HTR-8/SVneo (cell line): ENCODE measurements at regions not wholly inside any gene's neighbourhood (a gene's known extent, or its start where the extent isn't known, plus 50 kb on each side); places are given as distances from the start of the nearest gene placed in this dataset.
"Not testable (repeated sequence)": the region's sequence is repeated elsewhere in the genome, so short reads cannot be mapped to it uniquely, and the experiment has no call there.

Source experiments
- DNase-seq: peaks from one replicate; pipeline ENCODE4 v3.0.0; 2011; ENCODE audit warnings: low spot score, mixed read lengths; ENCODE audit not compliant: insufficient read length
- FAIRE-seq: peaks from 2 replicates; lab custom pipeline; 2011; peaks lifted over from hg19 to GRCh38; lab: Jason Lieb, UNC

- no peak for DNase-seq
- FAIRE-seq, result no peak
These were observed 62.6 kb downstream of the PLXNA1 start for GRCh38 chr3:127045435-127046045.

GRCh38 chr3:127046690-127047089 is 63.8 kb downstream of the PLXNA1 start:
- DNase-seq, FAIRE-seq: not testable (repeated sequence)

GRCh38 chr3:127049393-127049792 is 66.5 kb downstream of the PLXNA1 start:
- FAIRE-seq, result no peak
- DNase-seq, result no peak

GRCh38 chr3:127050733-127051132 is 67.8 kb downstream of the PLXNA1 start:
- DNase-seq (no peak), FAIRE-seq (no peak)

- DNase-seq, result no peak
- FAIRE-seq, result no peak
These were observed 69.2 kb downstream of the PLXNA1 start for GRCh38 chr3:127052121-127052561.

GRCh38 chr3:127053026-127053425 is 70.1 kb downstream of the PLXNA1 start:
- FAIRE-seq, result no peak

GRCh38 chr3:127053450-127053849 is 70.5 kb downstream of the PLXNA1 start:
- DNase-seq, result no peak

More at GRCh38 chr3:127053026-127053425, 70.1 kb downstream of the PLXNA1 start:
- no peak for DNase-seq

GRCh38 chr3:127053979-127054378 is 71.1 kb downstream of the PLXNA1 start:
- FAIRE-seq, result no peak
- no peak for DNase-seq

More at GRCh38 chr3:127053450-127053849, 70.5 kb downstream of the PLXNA1 start:
- no peak for FAIRE-seq

GRCh38 chr3:127056281-127056680 is 73.4 kb downstream of the PLXNA1 start:
- no peak for FAIRE-seq
- no peak for DNase-seq

GRCh38 chr3:127056976-127057375 is 74.1 kb downstream of the PLXNA1 start:
- FAIRE-seq (no peak), DNase-seq (no peak)

GRCh38 chr3:127059072-127059471 is 76.2 kb downstream of the PLXNA1 start:
- FAIRE-seq (no peak), DNase-seq (no peak)

GRCh38 chr3:127061641-127062040 is 78.7 kb downstream of the PLXNA1 start:
- FAIRE-seq, result no peak
- no peak for DNase-seq

- FAIRE-seq, result no peak
- DNase-seq, result no peak
These were observed 80.0 kb downstream of the PLXNA1 start for GRCh38 chr3:127062926-127063325.

- DNase-seq, result no peak
- no peak for FAIRE-seq
These were observed 81.0 kb downstream of the PLXNA1 start for GRCh38 chr3:127063916-127064315.

- DNase-seq (peak; percentile 56), FAIRE-seq (no peak)
These were observed 81.6 kb downstream of the PLXNA1 start for GRCh38 chr3:127064391-127065137.

GRCh38 chr3:127065138-127065427 is 82.2 kb downstream of the PLXNA1 start:
- FAIRE-seq, result no peak
- no peak for DNase-seq

GRCh38 chr3:127065561-127066290 is 82.8 kb downstream of the PLXNA1 start:
- DNase-seq (no peak), FAIRE-seq (no peak)

GRCh38 chr3:127066635-127067034 is 83.7 kb downstream of the PLXNA1 start:
- DNase-seq (no peak), FAIRE-seq (no peak)

- FAIRE-seq (no peak), DNase-seq (no peak)
These were observed 84.4 kb downstream of the PLXNA1 start for GRCh38 chr3:127067116-127067910.

- no peak for FAIRE-seq
- DNase-seq, result no peak
These were observed 85.3 kb downstream of the PLXNA1 start for GRCh38 chr3:127068111-127068810.
